Mesendoderm (in vitro differentiated cells): ENCODE measurements at regions not wholly inside any gene's neighbourhood (a gene's known extent, or its start where the extent isn't known, plus 50 kb on each side); places are given as distances from the start of the nearest gene placed in this dataset.

ENCODE experiments used
- DNase-seq: peaks from one replicate; pipeline ENCODE4 v3.0.0; 2013
- H2AK5ac ChIP-seq: 2 replicates; pipeline ENCODE4 v1.6.1; 2013; ENCODE audit warnings: low read length, inconsistent platforms
- H2BK120ac ChIP-seq: 2 replicates; pipeline ENCODE4 v1.6.1; 2013; ENCODE audit warnings: low read depth, mild to moderate bottlenecking, low read length, moderate library complexity, mixed read lengths
- H2BK15ac ChIP-seq: replicated peaks from 2 replicates; pipeline ENCODE4 v1.6.1; 2013; ENCODE audit warnings: low read depth, mild to moderate bottlenecking, moderate library complexity
- H2BK5ac ChIP-seq: 2 replicates; pipeline ENCODE4 v1.6.1; 2013; ENCODE audit warnings: low read length, inconsistent platforms
- H3K18ac ChIP-seq: 2 replicates; pipeline ENCODE4 v1.6.1; 2013; ENCODE audit warnings: mild to moderate bottlenecking, low read length, mixed read lengths
- H3K23ac ChIP-seq: one replicate; pipeline ENCODE4 v1.6.1; 2013; ENCODE audit warnings: low read length
- H3K27ac ChIP-seq: 2 replicates; pipeline ENCODE4 v1.5.1; 2013; ENCODE audit warnings: low read depth, mild to moderate bottlenecking, inconsistent platforms, low read length, moderate library complexity
- H3K27me3 ChIP-seq: 2 replicates; pipeline ENCODE4 v1.6.1; 2013; ENCODE audit warnings: low read length, control low read depth, mild to moderate bottlenecking, inconsistent platforms; ENCODE audit not compliant: insufficient read depth, poor library complexity
- H3K36me3 ChIP-seq: 2 replicates; pipeline ENCODE4 v1.6.1; 2013; ENCODE audit warnings: low read length, inconsistent platforms; ENCODE audit not compliant: control insufficient read depth, insufficient read depth
- H3K4ac ChIP-seq: one replicate; pipeline ENCODE4 v1.6.1; 2013; ENCODE audit warnings: low read depth, mild to moderate bottlenecking, low read length, moderate library complexity
- H3K4me1 ChIP-seq: 2 replicates; pipeline ENCODE4 v1.6.1; 2013; ENCODE audit warnings: low read depth, low read length, inconsistent platforms; ENCODE audit not compliant: control insufficient read depth
- H3K4me2 ChIP-seq: 2 replicates; pipeline ENCODE4 v1.6.1; 2013; ENCODE audit warnings: low read length
- H3K4me3 ChIP-seq: 2 replicates; pipeline ENCODE4 v1.5.1; 2013; ENCODE audit warnings: mild to moderate bottlenecking, low read length
- H3K56ac ChIP-seq: one replicate; pipeline ENCODE4 v1.6.1; 2013; ENCODE audit warnings: low read length
- H3K79me1 ChIP-seq: 2 replicates; pipeline ENCODE4 v1.6.1; 2013; ENCODE audit warnings: low read length, inconsistent platforms
- H3K79me2 ChIP-seq: 2 replicates; pipeline ENCODE4 v1.6.1; 2013; ENCODE audit warnings: mild to moderate bottlenecking, low read length; ENCODE audit not compliant: control insufficient read depth, insufficient read depth
- H3K9ac ChIP-seq: 2 replicates; pipeline ENCODE4 v1.6.1; 2013; ENCODE audit warnings: low read length, inconsistent platforms
- H4K5ac ChIP-seq: one replicate; pipeline ENCODE4 v1.6.1; 2013; ENCODE audit warnings: low read length
- H4K8ac ChIP-seq: one replicate; pipeline ENCODE4 v1.6.1; 2013; ENCODE audit warnings: low read depth, mild to moderate bottlenecking, control low read depth, low read length, moderate library complexity
- WGBS: extraction: QIAGEN DNeasy Blood & Tissue Kit; methylation state at CpG from one replicate; pipeline ENCODE4 v1.1.7; 2013; ENCODE audit warnings: low lambda C conversion rate, missing lambda C conversion rate; ENCODE audit not compliant: insufficient coverage; ENCODE audit errors: extremely low coverage; 5-methylcytosine and 5-hydroxymethylcytosine counted together

GRCh38 chr20:40087496-40087895 is 601.5 kb downstream of the MAFB start:
- no peaks in the 10 kb centered on the region for H3K79me1 ChIP-seq
- no peak overlapping the region for H3K4me2 ChIP-seq
- H2BK120ac ChIP-seq = no peak overlapping the region
- H3K27me3 ChIP-seq = no peaks in the 10 kb centered on the region
- H3K9ac ChIP-seq = no peak overlapping the region
- H2AK5ac ChIP-seq = no peak overlapping the region
- no peak overlapping the region for H3K4me3 ChIP-seq
- no peak overlapping the region for H3K4ac ChIP-seq
- no peaks in the 10 kb centered on the region for H3K79me2 ChIP-seq
- H2BK15ac ChIP-seq = no peak overlapping the region
- H3K36me3 ChIP-seq = no peaks in the 10 kb centered on the region
- H3K56ac ChIP-seq = no peak overlapping the region
- no peak for DNase-seq
- no peak overlapping the region for H4K8ac ChIP-seq
- no peak overlapping the region for H2BK5ac ChIP-seq
- H3K23ac ChIP-seq = no peak overlapping the region
- no peak overlapping the region for H4K5ac ChIP-seq
- no peaks in the 10 kb centered on the region for H3K4me1 ChIP-seq
- no peak overlapping the region for H3K18ac ChIP-seq
- no peak overlapping the region for H3K27ac ChIP-seq

GRCh38 chr20:40085513-40085912 is 603.5 kb downstream of the MAFB start:
- Histone ChIP-seq H3K23ac (no peak overlapping the region), H3K4me3 (no peak overlapping the region), H2BK120ac (no peak overlapping the region), H3K18ac (no peak overlapping the region), H2BK5ac (no peak overlapping the region), H3K27ac (no peak overlapping the region), H3K79me2 (no peaks in the 10 kb centered on the region), H3K4ac (no peak overlapping the region), H3K36me3 (no peaks in the 10 kb centered on the region), H3K79me1 (no peaks in the 10 kb centered on the region), H2AK5ac (no peak overlapping the region), H3K27me3 (no peaks in the 10 kb centered on the region), H3K4me2 (no peak overlapping the region), H3K56ac (no peak overlapping the region), H2BK15ac (no peak overlapping the region), H4K5ac (no peak overlapping the region), H3K4me1 (no peaks in the 10 kb centered on the region), H3K9ac (no peak overlapping the region), H4K8ac (no peak overlapping the region)
- DNase-seq = no peak
- no CpG with 5 or more reads among the region's 3 CpGs for WGBS

- H3K79me1 ChIP-seq = no peaks in the 10 kb centered on the region
- no peak overlapping the region for H3K23ac ChIP-seq
- no peak overlapping the region for H2BK5ac ChIP-seq
- H3K9ac ChIP-seq = no peak overlapping the region
- H3K79me2 ChIP-seq = no peaks in the 10 kb centered on the region
- no peak overlapping the region for H2BK120ac ChIP-seq
- H3K27me3 ChIP-seq = no peaks in the 10 kb centered on the region
- H3K27ac ChIP-seq = no peak overlapping the region
- no peaks in the 10 kb centered on the region for H3K4me1 ChIP-seq
- no peaks in the 10 kb centered on the region for H3K36me3 ChIP-seq
- H3K4me3 ChIP-seq = no peak overlapping the region
- H4K5ac ChIP-seq = no peak overlapping the region
- no peak overlapping the region for H2AK5ac ChIP-seq
- no peak overlapping the region for H2BK15ac ChIP-seq
- H4K8ac ChIP-seq = no peak overlapping the region
- H3K4ac ChIP-seq = no peak overlapping the region
- DNase-seq = no peak
- WGBS = no CpG with 5 or more reads among the region's 3 CpGs
- no peak overlapping the region for H3K56ac ChIP-seq
- no peak overlapping the region for H3K18ac ChIP-seq
- no peak overlapping the region for H3K4me2 ChIP-seq
Observed at GRCh38 chr20:40082436-40082835, 606.6 kb downstream of the MAFB start.

GRCh38 chr20:40081653-40082052 is 607.4 kb downstream of the MAFB start:
- no peak overlapping the region for H2BK15ac ChIP-seq
- no peaks in the 10 kb centered on the region for H3K36me3 ChIP-seq
- H3K56ac ChIP-seq = no peak overlapping the region
- no peak overlapping the region for H4K5ac ChIP-seq
- no peak for DNase-seq
- H3K27ac ChIP-seq = no peak overlapping the region
- no peak overlapping the region for H3K4me3 ChIP-seq
- H3K27me3 ChIP-seq = no peaks in the 10 kb centered on the region
- H2BK120ac ChIP-seq = no peak overlapping the region
- H3K18ac ChIP-seq = no peak overlapping the region
- H3K79me2 ChIP-seq = no peaks in the 10 kb centered on the region
- no peak overlapping the region for H2AK5ac ChIP-seq
- H3K4me1 ChIP-seq = no peaks in the 10 kb centered on the region
- no peaks in the 10 kb centered on the region for H3K79me1 ChIP-seq
- H4K8ac ChIP-seq = no peak overlapping the region
- no peak overlapping the region for H3K4ac ChIP-seq
- no peak overlapping the region for H3K9ac ChIP-seq
- H2BK5ac ChIP-seq = no peak overlapping the region
- WGBS = no CpG with 5 or more reads among the region's 3 CpGs
- no peak overlapping the region for H3K23ac ChIP-seq
- H3K4me2 ChIP-seq = no peak overlapping the region

- peak; percentile 81 for DNase-seq
- Histone ChIP-seq H3K79me1 (no peaks in the 10 kb centered on the region), H3K23ac (no peak overlapping the region), H2AK5ac (no peak overlapping the region), H3K79me2 (no peaks in the 10 kb centered on the region), H2BK15ac (no peak overlapping the region), H3K4ac (no peak overlapping the region), H2BK120ac (peak overlapping the region; percentile 38), H3K18ac (peak overlapping the region; percentile 80), H3K27ac (no peak overlapping the region), H4K5ac (no peak overlapping the region), H3K4me3 (no peak overlapping the region), H4K8ac (no peak overlapping the region), H3K56ac (no peak overlapping the region), H3K4me2 (no peak overlapping the region), H3K27me3 (no peaks in the 10 kb centered on the region), H3K36me3 (no peaks in the 10 kb centered on the region), H2BK5ac (no peak overlapping the region), H3K9ac (no peak overlapping the region), H3K4me1 (peaks cover 5% of the 10 kb centered on the region)
- WGBS = no CpG with 5 or more reads among the region's 4 CpGs
Observed at GRCh38 chr20:40080041-40080652, 608.9 kb downstream of the MAFB start.

GRCh38 chr20:40073535-40074111 is 615.4 kb downstream of the MAFB start:
- Histone ChIP-seq H3K9ac (no peak overlapping the region), H3K4me3 (no peak overlapping the region), H3K79me2 (no peaks in the 10 kb centered on the region), H3K27ac (peak overlapping the region; percentile 69), H4K5ac (no peak overlapping the region), H2AK5ac (no peak overlapping the region), H2BK120ac (no peak overlapping the region), H3K23ac (no peak overlapping the region), H3K4ac (no peak overlapping the region), H3K79me1 (no peaks in the 10 kb centered on the region), H3K4me1 (peaks cover 16% of the 10 kb centered on the region), H2BK5ac (no peak overlapping the region), H3K56ac (peak overlapping the region; percentile 28), H3K36me3 (no peaks in the 10 kb centered on the region), H3K18ac (peak overlapping the region; percentile 32), H3K27me3 (no peaks in the 10 kb centered on the region), H3K4me2 (no peak overlapping the region), H4K8ac (no peak overlapping the region), H2BK15ac (no peak overlapping the region)
- WGBS = no CpG with 5 or more reads among the region's 4 CpGs
- DNase-seq = peak; percentile 97
